RKO (cell line): ENCODE measurements at regions not wholly inside any gene's neighbourhood (a gene's known extent, or its start where the extent isn't known, plus 50 kb on each side); places are given as distances from the start of the nearest gene placed in this dataset.
"Not testable (repeated sequence)": the region's sequence is repeated elsewhere in the genome, so short reads cannot be mapped to it uniquely, and the experiment has no call there.

Experiments
- DNase-seq: peaks from one replicate; pipeline ENCODE4 v3.0.0-alpha.2; 2016; ENCODE audit warnings: low spot score

DNA sequence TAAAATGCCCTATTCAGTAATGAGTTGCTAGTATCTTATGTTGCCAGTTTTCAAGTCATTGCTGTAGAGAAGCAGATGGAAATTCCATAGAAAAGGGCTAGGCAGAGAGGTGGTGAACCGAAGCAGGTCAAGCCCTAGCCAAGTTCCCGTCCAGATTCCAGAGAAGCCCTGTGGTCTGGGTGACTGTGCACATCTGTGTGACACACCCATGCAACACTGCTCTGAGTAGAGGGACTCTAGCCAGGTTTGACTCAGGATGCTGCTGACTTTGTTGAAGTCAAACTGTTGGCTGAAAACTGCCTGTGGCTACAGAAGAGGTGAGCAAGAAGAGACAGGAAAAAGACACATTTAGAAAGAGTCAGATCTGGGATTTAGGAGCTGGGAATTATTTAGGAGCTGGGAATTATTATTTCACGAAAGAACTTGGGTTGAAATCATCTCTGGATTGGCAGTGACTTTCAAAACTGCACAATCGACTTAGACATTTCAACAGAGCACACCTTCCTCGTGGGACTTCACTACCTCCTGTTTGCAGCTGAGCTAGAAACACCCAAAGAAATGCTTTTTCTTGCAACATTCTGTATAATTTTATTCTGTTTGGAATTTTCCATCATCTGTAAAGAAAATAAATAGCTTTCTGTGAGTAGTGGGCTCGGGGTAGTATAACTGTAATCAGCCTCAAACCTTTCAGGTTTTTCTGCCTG is 149.1 kb upstream of the PRKCQ start:
- DNase-seq: peak; percentile 34

DNA sequence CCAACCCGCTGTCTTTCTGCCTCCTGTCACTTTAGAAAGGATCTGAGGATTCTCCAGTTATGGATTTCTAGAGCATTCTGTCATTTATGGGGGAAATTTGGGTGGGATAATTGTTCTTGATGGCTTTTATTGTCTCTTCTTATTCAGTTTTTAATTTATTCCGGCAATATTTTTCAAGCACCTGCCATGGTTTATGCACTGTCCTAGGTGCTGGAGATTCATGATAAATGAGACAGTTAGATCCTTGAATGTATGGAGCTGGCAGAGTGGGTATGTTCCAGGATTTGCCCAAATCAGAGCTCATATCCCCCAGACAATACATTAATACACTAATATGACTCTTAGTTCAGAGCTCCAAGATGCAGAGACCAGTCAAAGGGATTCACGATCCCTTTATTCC is 146.8 kb upstream of the PRKCQ start:
- DNase-seq: no peak

DNA sequence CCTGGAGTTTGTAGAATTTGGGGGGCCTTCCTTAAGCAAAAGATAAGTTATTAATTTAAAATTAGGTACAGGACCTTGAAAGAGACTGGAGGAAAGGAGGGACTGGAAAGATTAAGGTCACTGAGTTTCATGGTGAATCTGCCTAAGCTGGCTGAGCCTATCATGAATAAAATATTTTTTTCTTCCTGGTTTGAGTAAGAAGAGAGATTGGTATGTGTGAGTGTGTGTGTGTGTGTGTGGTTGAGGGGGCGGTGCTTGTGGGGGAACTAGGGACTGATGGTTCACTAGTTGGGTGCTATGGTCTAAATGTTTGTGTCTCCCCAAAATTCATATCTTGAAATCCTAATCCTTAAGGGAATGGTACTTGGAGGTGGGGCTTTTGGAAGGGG is 142.5 kb upstream of the PRKCQ start:
- no peak for DNase-seq

DNA sequence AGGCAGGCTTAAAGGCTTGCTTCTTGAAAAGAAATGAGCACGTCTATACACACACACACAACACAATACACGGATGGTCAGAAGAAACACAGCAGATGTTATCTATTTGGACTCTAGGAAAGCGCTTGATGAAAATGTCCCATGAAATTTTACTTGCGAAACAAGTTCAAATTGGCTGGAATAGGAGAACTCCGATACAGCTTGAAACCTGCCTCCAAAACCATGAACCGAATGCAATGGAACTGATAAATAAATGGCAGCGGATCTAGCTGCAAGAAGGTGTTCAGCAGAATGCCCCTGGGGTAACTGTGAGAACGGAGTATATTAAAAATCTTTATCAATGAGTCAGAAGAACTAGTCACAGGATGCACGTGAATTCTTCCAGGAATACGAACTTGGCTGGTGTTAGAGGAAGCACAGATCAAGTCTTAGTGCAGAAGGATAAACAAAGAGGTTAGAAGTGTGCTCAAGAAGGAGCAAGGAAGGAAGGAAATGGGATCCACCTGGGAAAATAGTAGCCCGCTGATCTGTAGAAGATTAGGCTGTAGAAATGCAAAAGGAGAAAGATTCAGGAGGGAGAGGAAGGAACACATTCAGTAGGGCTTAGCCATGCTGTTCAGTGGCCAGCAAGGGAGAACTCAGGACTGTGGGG is 142.0 kb upstream of the PRKCQ start:
- DNase-seq: peak; percentile 79

DNA sequence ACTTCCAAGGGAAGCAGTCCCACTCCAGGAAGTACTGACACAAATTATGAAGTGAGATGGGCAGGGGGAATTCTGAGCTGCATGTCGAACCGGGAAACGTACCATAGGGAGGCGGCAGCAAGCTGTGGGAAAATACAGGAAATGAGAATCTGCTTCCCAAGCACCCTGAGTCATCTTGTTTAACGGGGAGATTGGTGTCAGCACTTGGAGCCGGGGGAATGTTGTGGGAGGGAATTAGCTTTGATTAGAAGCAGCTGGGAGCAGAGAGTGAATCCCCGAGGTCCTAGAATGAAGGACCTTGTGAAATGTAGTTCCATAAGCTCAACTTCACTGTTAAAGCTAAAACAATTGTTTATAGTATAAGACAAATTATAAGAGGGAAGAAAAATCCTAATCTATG is 141.4 kb upstream of the PRKCQ start:
- peak; percentile 83 for DNase-seq

DNA sequence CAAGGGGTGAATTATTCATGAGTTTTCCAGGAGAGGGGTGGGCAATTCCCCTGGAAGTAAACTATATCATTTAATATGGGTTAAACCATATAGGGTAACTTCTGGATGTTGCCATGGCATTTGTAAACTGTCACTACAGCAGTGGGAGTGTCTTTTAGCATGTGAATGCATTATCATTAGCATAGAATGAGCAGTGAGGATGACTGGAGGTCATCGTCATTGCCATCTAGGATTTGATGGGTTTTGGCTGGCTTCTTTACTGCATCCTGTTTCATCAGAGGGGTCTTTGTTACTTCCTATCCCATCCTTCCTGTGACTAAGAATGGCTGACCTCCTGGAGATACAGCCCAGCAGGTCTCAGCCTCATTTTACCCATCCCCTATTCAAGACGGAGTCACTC is 139.5 kb upstream of the PRKCQ start:
- no peak for DNase-seq

DNA sequence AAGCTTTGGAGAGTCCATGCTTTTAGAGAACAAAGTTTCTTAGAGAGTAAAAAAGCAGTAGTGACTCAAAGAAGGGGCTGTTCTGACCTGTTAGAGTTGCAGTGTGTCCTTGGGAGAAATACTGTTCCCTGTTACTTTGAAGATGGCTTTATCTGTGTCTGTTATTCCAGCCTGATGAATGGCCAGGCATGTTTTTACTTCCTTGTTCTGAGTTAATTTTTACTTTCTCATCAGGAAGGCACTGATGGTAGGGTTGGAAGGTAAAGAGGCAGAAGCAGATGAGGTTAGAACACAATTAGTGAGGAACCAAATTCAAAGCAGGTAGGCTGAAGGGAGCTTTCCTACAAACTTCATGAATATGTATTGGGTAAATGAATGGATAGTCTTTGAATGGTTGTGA is 138.5 kb upstream of the PRKCQ start:
- no peak for DNase-seq

DNA sequence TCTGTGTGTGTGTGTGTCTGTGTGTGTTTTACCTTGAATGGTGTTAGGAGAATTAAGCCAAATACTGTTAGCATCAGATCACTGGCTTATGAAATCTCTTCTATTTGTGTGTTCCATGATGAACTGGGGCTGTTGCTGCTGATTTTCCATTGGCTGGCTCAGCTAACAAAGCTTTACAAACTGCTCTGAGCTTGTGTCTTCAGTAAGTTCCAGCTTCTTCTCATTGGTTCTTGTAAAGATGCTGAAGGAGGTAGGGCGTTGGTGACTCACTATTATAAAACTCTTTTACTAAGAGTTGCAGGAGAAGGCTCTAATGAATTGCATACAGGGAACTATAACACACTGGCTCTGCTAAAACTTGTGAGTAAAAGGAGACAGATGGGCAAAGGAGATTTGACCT is 136.4 kb upstream of the PRKCQ start:
- no peak for DNase-seq

DNA sequence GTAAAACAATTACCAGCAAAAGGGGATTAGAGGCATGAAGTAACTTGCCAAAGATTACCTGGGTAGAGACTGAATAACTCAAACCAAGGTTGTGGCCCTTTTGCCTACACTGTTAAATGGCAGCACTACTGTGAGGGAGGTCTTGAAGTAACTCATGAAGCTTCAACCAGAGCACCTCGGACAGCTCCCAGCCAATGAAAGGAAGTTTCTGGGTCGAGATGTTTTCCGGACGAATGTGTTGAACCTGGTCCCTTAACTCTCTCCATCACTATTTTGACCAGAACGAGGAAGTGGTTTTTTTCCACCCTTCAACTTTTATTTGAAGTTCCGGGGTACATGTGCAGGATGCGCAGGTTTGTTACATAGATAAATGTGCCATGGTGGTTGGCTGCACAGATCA is 133.6 kb upstream of the PRKCQ start:
- DNase-seq: no peak

DNA sequence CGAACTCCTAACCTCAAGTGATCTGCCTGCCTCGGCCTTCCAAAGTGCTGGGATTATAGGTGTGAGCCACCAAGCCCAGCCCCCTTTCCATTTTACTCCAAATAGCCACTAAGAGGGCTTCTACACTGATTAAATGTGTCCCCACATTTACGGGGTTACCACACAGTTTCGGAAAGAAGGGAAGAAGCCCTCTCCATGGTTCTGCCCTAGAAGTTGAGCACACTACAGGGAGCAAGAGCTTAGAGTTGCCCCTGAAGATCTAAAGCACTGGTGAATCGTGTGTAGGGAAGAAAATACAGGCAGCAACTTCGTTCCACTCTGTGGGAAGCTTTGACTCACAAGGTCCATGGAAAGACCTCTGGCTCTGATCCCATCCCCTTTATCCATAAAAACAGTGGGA is 133.0 kb upstream of the PRKCQ start:
- no peak for DNase-seq

DNA sequence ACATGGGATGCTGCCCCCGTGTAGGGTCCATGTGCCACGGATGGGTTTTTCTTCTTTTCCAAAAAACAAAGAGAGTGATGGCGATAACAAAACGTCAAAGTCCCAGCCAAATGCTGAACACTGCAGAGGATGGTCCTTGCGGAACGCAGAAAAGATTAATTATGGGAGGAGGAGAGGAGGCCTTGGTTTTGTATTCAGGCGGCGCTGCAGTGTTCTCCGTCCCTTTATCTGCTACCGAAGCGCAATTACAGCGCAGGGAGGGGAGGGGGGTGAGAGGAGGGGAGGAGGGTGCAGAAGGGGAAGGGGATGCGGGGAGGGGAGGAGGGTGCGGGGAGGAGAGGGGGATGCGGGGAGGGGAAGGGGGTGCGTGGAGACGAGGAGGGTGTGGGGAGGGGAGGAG is 131.8 kb upstream of the PRKCQ start:
- no peak for DNase-seq

DNA sequence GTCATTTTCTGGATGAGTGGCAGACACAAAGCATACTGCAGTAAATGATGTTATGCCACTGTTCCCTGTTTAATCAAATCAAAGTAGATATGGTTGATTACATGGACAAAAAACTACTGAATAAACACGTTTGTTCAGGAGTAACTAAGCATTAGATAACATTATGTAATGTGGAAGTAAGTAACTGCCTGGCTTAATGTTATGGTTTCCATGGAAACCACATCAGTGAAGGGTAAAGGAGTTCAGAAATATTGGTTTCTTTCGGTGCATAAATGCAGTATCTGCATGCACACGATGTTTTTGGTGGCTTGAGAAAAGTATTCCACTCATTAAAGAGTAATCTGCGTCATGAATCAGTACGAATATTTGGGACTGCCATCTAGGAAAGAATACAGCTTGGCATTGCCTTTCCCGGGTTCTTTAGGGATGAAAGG is 131.3 kb upstream of the PRKCQ start:
- no peak for DNase-seq

DNA sequence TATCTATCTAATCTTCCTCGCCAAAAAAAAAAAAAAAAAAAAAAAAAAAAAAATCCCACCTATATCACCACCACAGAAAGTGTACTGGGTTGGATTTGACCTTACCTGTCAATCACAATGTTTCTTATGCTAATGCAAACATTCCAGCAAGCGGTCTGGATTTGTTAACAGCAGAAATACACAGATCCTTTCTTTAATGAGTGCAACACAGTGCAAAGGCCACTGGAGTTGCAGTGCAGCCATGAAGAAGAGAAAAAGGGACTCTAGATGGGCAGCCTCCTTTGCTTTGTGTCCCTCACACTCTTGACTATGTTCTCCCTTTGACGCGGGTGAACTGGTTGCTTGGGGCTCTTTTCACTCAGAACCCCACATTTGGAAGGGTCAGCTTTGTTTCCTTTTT is 127.3 kb upstream of the PRKCQ start:
- no peak for DNase-seq

DNA sequence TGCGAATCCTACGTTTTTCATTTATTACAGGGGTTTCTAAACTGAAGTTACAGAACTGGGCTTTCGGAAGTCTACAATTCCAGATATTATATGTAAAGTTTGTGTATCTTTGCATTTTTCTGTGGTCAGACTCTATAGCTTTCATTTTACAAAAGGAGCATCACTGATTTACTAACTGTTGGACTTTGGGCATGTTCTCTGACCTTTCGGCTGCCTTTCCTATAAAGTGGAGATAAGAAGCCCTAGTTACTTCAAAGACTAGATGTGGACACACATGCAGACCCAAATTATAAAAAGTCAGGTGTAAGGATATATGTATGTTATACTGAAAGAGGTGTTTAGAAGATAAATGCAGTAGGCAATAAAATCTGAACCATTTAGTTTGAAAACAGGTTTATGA is 126.6 kb upstream of the PRKCQ start:
- DNase-seq: no peak

DNA sequence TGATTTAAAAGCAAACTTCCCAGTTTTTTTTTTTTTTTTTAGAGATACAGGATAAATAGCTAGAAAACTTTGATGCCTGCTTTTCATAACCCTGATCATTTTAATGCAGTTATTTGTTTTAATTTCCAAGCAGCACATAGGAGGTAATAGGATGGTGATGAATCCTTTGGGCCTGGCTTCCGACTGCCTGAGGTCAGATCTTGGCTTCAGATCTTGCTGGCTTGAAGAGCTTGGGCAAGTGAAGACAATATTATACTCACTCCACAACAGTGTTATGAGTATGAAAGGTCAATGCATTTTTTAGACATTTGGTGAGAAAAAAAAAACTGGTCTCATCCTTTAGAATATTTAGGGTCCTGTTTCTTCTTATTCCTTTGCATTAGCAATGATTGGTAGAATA is 124.8 kb upstream of the PRKCQ start:
- no peak for DNase-seq

DNA sequence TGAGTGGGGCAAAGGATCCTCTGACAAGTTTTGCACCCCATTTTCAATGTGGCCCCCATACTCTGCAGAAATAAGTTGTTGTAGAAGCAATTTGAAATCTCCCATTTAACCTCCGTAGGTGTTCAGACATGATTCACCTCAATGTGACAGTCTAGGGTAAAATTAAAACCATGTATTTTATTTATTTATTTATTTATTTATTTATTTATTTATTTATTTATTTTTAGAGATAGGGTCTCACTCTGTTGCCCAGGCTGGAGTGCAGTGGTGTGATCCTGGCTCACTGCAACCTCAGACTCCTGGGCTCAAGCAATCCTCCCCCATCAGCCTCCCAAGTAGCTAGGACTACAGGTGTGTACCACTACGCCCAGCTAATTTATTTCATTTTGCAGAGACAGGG is 122.8 kb upstream of the PRKCQ start:
- not testable (repeated sequence) for DNase-seq

DNA sequence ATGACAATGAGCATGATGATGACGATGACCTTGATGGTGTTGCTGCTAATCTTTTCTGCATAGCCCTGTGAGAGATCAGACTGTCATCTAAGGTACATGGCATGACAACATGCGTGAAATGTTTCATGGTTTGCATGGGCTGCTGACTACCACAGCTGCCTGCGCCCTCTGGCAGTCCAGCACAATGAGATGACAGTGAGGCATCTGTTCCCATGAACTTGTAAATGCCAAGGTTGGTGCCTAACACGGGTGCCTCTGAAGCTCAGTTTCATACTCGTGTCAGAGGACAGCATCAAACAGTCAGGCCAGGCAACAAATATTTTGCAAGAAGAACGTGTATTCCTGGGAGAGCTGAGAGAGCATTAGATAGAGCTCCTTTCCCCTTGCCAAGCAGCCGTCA is 122.0 kb upstream of the PRKCQ start:
- DNase-seq: no peak

DNA sequence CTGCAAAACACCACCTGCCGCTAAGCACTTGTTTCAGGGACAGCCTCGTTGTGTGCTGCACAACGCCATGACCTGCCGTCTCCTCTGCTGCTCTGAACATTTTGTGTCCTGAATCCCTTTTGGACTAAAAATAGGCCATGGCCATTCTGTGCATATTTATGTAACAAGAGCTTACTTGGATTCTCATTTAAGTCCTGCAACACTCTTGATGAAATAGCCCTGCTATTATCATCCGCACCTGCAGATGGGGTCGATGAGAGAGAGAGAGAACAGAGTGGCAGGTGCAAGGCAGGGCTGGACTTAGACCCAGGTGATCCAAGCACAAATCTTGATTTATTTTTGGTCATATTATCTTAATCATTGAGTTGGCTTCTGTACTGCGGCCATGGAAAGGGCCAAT is 121.2 kb upstream of the PRKCQ start:
- no peak for DNase-seq

DNA sequence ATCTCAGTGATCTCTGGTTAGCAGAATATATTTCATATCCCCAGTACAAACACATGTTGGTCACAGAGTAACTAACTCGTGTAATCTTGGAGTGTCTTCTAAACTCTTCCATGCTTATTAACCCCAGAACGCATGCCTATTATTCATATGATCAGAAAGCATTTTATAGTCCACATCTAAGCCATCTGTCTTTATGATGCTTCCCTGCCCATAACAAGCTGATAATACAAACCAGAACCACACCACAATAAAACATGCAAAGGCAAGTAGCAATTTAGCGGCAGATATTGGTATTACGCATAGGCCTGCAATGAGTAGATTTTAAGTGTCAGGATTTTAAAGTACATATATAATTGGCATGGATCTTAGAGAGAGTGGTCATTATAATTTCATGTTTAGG is 120.0 kb upstream of the PRKCQ start:
- DNase-seq: no peak

DNA sequence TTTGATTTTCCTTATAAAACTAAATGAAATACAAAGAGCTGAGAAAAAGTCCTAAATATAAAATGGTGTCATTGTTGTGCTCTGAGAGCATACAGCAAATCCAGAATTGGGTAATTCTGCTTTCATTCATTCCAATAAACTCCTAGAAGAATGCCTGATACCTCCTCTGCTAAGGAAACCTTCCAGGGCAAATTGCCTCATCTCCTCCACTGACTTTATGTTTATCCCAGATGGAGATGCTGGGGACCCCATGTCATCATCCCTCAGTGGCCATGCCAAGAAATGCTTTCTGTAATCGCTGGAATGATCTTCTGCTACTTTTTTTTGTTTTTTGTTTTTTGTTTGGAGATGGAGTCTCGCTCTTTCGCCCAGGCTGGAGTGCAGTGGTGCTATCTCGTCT is 119.3 kb upstream of the PRKCQ start:
- DNase-seq: no peak

DNA sequence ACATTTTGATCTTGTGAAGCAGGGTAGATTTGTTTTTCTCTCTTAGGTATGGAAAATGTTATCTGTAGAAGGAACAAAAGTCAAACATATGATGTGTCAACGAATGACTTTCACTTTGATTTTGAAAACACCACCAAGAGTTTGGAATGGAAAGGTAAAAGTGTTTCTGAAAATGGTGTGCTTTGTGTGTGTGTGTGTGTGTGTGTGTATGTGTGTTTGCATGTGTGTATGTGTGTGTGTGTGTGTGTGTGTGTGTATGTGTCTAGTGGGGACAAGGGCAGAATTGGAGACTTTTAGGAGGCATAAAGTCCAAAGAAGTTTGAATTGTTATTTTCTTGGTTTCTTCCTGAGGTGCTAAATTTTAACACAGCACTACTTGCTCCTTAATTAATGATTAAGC is 115.4 kb upstream of the PRKCQ start:
- no peak for DNase-seq

DNA sequence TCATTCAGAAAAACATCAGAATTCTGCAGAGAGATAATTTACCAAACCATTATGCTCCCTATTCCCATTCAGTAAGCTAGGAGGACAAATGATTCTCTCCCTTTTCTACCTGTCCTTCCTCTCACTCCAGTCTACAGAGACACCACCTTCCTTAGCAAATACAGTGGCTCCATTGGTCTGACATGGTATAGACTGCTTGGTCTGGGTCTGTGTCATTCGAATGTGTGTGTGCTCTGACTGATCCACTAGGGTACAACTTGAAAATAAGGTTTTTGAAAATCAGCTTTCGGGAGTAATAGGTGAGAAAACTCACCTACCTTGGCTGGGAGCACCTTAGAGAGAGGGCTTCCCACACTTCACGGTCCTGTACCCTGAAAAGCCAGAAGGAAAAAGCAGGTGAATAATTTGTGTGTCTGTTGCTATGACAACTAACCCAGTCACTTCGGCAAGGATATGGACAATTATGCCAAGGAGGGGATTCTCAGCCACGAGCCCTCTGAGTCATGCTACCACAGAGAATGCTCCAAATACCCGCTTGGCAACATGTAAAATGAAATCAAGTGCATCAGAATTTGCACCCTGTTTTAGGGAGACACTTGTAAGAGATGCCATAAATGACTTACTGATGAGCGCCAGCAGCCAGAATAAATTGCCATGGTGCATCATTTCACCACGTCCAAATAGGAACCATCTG is 114.5 kb upstream of the PRKCQ start:
- DNase-seq: peak; percentile 21

DNA sequence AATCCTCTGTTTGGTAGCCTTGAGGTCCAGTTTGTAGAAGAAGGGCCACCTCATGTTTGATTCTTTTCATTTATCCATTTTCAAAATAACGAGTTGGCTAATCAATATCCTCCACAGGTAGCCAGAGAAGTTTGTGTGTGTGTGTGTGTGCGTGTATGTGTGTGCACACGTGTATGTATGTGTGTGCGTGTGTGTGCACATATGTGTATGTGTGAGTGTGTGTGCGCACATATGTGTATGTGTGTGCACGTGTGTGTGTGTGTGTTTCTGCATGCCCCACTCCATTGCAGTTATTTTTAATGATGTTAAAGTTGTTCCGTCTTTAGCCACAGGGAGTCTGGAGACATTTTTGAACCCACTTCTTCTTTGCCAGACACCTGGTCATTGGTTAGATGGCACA is 112.8 kb upstream of the PRKCQ start:
- no peak for DNase-seq

DNA sequence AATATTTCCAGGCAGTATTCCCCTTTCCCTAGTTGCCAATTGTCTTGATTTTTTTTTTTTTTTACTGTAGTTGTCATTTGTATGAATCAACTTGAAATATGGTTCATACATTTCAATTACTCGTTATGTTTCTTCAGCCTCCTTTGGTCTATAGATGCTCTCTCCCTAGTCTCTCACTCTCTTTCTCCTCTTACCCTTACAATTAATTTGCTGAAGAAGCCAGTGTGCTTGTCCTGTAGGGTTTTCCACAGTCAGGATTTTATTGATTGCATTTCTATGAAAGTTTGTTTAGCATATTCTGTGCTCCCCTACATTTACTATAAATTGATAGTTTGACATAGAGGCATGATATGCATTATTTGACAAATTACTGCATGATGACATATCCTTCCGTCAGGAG is 112.0 kb upstream of the PRKCQ start:
- no peak for DNase-seq
